ENCODE measurements at regions not wholly inside any gene's neighbourhood (a gene's known extent, or its start where the extent isn't known, plus 50 kb on each side); places are given as distances from the start of the nearest gene placed in this dataset.

DNA sequence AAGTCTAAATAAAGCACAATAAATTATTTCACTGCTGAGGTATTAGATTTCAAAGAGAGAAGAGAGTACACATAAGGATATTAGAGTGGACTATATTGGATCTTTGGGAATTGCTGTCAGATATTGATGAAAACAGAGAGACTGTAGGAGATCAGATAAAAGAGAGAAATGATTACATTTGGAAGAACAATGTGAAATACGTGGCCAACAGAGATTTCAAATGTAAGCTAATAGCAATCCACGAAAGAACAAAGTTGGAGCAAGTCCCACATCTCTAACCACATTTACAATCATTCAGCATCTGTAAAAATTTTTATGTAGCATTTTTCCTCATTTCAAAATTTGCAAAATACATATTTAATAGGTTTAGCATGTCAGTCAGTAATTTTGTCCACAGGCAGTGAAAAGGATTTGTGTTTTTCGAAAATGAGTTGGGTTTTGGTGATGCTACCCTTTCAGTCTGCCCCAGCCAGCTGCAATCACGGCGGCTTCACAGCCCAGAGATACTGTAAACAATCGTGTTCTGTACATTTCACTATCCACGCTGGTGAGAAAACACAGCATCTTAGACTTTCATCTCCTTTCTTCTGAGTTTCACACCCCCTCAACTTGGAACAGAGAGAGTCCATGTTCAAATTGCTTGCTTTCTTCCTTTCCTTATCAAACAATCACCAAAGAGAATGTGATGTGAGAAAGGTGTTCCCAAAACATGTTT is 209.1 kb upstream of the LYPLAL1 start:
- H3K4me1 ChIP-seq (ENCODE audit: control insufficient read depth, insufficient read depth, low read length): no peaks in the 10 kb centered on the region
- H3K36me3 ChIP-seq (ENCODE audit: control insufficient read depth, insufficient read depth, low read length): no peaks in the 10 kb centered on the region
- H3K27ac ChIP-seq (ENCODE audit: low read depth, low read length): no peak overlapping the region
- no peak overlapping the region for H3K9ac ChIP-seq (ENCODE audit: low read length)
- no peaks in the 10 kb centered on the region for H3K27me3 ChIP-seq (ENCODE audit: control insufficient read depth, insufficient read depth, low read length)
- no peak overlapping the region for H3K4me3 ChIP-seq (ENCODE audit: low read depth, low read length)
- H3K9me3 ChIP-seq (ENCODE audit: control insufficient read depth, insufficient read depth, low read depth, low read length): no peaks in the 10 kb centered on the region

DNA sequence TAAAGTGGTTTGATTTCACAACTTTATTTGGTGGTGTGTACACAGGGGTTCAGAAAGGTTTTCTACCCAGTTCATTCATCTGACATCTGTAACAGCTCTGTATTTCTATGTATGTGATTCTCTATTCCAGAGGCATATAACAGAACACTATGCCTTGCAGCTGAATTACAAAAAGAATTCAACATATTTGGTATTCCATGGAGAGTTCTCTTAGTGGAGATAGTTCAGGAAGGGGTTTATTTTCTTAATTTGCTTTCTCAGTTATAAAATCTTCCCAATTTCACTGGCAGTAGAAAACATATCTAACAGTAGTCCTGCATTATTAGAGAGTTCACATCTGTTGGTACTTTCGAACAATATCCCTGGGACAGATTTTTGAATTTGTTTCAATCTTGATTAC is 207.9 kb upstream of the LYPLAL1 start:
- Histone ChIP-seq H3K27ac (ENCODE audit: low read depth, low read length) (no peak overlapping the region), H3K9me3 (ENCODE audit: control insufficient read depth, insufficient read depth, low read depth, low read length) (no peaks in the 10 kb centered on the region), H3K4me1 (ENCODE audit: control insufficient read depth, insufficient read depth, low read length) (no peaks in the 10 kb centered on the region), H3K4me3 (ENCODE audit: low read depth, low read length) (no peak overlapping the region), H3K9ac (ENCODE audit: low read length) (no peak overlapping the region), H3K36me3 (ENCODE audit: control insufficient read depth, insufficient read depth, low read length) (no peaks in the 10 kb centered on the region), H3K27me3 (ENCODE audit: control insufficient read depth, insufficient read depth, low read length) (no peaks in the 10 kb centered on the region)

DNA sequence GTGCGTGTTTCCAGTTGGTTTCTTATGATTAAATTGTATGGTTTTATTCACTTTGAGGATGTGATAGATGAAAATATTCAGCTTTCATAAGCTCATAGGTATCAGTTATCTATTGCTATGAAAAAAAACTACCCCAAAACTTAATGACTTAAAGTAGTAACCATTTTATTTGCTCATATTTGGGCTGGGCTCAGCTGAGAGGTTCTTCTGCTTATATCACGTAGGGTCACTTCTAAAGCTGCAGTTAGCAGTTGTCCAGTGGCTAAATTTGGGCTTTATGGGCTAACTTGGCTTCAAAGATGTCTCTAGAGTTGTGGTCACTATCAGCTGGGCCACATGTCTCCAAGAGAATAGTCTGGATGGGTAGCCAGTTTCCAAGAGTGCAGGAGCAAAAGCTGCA is 206.4 kb upstream of the LYPLAL1 start:
- no peaks in the 10 kb centered on the region for H3K36me3 ChIP-seq (ENCODE audit: control insufficient read depth, insufficient read depth, low read length)
- no peak overlapping the region for H3K27ac ChIP-seq (ENCODE audit: low read depth, low read length)
- H3K27me3 ChIP-seq (ENCODE audit: control insufficient read depth, insufficient read depth, low read length): no peaks in the 10 kb centered on the region
- H3K9ac ChIP-seq (ENCODE audit: low read length): no peak overlapping the region
- H3K4me3 ChIP-seq (ENCODE audit: low read depth, low read length): no peak overlapping the region
- peaks cover 5% of the 10 kb centered on the region for H3K9me3 ChIP-seq (ENCODE audit: control insufficient read depth, insufficient read depth, low read depth, low read length)
- no peaks in the 10 kb centered on the region for H3K4me1 ChIP-seq (ENCODE audit: control insufficient read depth, insufficient read depth, low read length)

DNA sequence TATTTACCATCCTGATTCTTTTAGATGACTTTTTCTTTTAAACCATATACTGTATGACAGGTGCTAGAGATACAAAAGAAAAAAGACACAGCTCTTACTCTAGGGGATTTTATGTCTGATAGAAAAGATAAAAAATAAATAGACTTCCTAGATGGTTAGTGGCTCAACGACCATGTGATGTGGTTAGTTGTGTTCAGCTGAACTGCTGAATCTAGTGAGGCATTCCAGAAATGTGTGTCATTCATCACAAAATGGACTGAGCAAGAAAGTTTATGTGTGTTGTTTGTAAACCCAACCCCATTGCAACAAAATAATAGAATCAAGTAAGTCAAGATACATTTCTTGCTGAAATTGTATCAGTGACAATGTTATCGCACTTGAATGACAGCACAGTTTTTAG is 205.8 kb upstream of the LYPLAL1 start:
- Histone ChIP-seq H3K4me3 (ENCODE audit: low read depth, low read length) (no peak overlapping the region), H3K9me3 (ENCODE audit: control insufficient read depth, insufficient read depth, low read depth, low read length) (peaks cover 10% of the 10 kb centered on the region), H3K9ac (ENCODE audit: low read length) (no peak overlapping the region), H3K36me3 (ENCODE audit: control insufficient read depth, insufficient read depth, low read length) (no peaks in the 10 kb centered on the region), H3K4me1 (ENCODE audit: control insufficient read depth, insufficient read depth, low read length) (no peaks in the 10 kb centered on the region), H3K27me3 (ENCODE audit: control insufficient read depth, insufficient read depth, low read length) (no peaks in the 10 kb centered on the region), H3K27ac (ENCODE audit: low read depth, low read length) (no peak overlapping the region)

DNA sequence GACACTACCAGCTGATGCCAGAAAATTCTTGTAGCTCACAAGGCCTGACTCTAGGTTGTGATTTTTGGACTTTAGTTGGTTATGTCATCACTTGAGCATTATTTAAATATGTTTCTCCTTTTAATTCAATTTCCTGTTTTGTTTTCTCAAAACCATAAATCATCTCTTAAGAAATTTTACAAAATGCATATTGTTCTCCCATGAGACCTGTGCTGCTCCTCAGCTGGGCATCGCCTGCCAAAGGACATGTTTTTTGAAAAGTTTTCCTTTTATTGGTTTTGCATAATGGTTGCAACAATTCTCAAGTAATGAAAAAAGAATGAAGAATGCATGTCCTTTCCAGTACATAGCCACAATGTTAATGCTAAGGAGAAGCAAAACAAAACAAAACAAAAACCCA is 204.7 kb upstream of the LYPLAL1 start:
- Histone ChIP-seq H3K36me3 (ENCODE audit: control insufficient read depth, insufficient read depth, low read length) (no peaks in the 10 kb centered on the region), H3K9ac (ENCODE audit: low read length) (no peak overlapping the region), H3K27me3 (ENCODE audit: control insufficient read depth, insufficient read depth, low read length) (no peaks in the 10 kb centered on the region), H3K4me3 (ENCODE audit: low read depth, low read length) (no peak overlapping the region), H3K4me1 (ENCODE audit: control insufficient read depth, insufficient read depth, low read length) (no peaks in the 10 kb centered on the region), H3K27ac (ENCODE audit: low read depth, low read length) (no peak overlapping the region), H3K9me3 (ENCODE audit: control insufficient read depth, insufficient read depth, low read depth, low read length) (peaks cover 16% of the 10 kb centered on the region)

DNA sequence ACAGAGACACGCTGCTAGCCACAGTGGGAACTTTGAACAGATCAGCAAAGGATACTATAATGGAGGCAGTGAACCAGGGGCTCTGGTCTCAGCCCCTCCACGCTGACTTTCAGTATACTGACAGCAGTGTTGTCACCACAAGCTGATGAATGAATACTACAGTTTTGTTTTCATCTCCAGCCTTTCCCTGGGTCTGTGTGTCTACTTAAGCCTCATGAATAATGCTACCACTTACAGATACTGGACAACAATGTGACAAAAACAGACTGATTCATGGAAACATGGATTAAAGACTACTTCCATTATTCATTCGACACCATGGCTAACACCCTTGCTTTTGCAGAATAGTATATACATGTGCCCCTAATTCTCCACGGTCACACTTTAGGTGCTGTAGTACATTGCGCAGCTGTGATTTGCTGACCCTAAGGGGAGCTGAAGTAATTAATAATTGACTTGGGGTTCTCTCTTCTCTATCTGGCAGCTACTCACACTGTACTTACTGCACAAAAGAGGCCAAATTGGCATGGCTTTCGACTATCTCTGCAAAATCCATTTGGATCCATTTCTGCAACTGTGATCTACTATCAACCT is 203.2 kb upstream of the LYPLAL1 start:
- Histone ChIP-seq H3K9me3 (ENCODE audit: control insufficient read depth, insufficient read depth, low read depth, low read length) (peaks cover 16% of the 10 kb centered on the region), H3K36me3 (ENCODE audit: control insufficient read depth, insufficient read depth, low read length) (no peaks in the 10 kb centered on the region), H3K27ac (ENCODE audit: low read depth, low read length) (no peak overlapping the region), H3K4me3 (ENCODE audit: low read depth, low read length) (no peak overlapping the region), H3K27me3 (ENCODE audit: control insufficient read depth, insufficient read depth, low read length) (no peaks in the 10 kb centered on the region), H3K9ac (ENCODE audit: low read length) (no peak overlapping the region), H3K4me1 (ENCODE audit: control insufficient read depth, insufficient read depth, low read length) (no peaks in the 10 kb centered on the region)

DNA sequence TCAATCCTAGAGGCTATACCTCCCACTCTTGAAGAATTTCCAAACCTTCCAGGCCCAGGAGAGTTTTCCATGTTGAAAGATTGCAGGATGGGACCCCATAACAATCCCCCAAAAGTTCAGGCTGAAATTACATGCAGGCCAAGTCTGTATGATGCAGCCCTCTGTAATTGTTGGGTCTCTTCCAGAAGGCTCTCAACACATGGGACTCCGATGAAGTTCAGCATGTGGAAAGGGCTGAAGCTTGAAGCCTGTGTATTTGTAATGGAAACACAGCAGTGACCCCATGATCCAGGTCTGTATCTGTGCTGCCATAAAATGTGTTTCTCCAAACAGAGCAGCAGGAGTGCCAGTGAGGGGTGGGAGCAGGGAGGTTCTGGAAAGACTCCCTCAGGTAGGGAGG is 202.5 kb upstream of the LYPLAL1 start:
- no peak overlapping the region for H3K9ac ChIP-seq (ENCODE audit: low read length)
- no peak overlapping the region for H3K4me3 ChIP-seq (ENCODE audit: low read depth, low read length)
- no peaks in the 10 kb centered on the region for H3K36me3 ChIP-seq (ENCODE audit: control insufficient read depth, insufficient read depth, low read length)
- H3K27ac ChIP-seq (ENCODE audit: low read depth, low read length): no peak overlapping the region
- no peaks in the 10 kb centered on the region for H3K27me3 ChIP-seq (ENCODE audit: control insufficient read depth, insufficient read depth, low read length)
- H3K4me1 ChIP-seq (ENCODE audit: control insufficient read depth, insufficient read depth, low read length): no peaks in the 10 kb centered on the region
- peaks cover 16% of the 10 kb centered on the region for H3K9me3 ChIP-seq (ENCODE audit: control insufficient read depth, insufficient read depth, low read depth, low read length)

DNA sequence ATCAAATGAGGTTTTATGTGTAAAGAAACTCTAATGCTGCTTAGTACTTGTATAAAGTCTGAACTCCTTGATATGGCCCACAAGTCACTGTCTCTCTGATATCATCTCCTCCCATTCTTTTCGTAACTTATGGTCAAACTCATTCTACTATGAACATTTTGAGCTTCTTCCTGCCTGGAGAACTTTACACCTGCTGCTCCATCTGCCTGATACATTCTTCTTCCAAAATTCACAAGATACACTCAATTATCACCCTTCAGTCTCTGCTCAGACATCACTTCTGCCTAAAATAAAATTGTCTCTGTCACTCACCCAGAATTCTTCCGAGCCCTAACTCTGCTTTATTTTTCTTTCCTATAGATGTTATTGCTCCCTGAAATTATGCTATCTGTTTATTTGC is 192.8 kb upstream of the LYPLAL1 start:
- Histone ChIP-seq H3K9me3 (ENCODE audit: control insufficient read depth, insufficient read depth, low read depth, low read length) (no peaks in the 10 kb centered on the region), H3K4me1 (ENCODE audit: control insufficient read depth, insufficient read depth, low read length) (no peaks in the 10 kb centered on the region), H3K4me3 (ENCODE audit: low read depth, low read length) (no peak overlapping the region), H3K27me3 (ENCODE audit: control insufficient read depth, insufficient read depth, low read length) (no peaks in the 10 kb centered on the region), H3K36me3 (ENCODE audit: control insufficient read depth, insufficient read depth, low read length) (no peaks in the 10 kb centered on the region), H3K9ac (ENCODE audit: low read length) (no peak overlapping the region), H3K27ac (ENCODE audit: low read depth, low read length) (no peak overlapping the region)

DNA sequence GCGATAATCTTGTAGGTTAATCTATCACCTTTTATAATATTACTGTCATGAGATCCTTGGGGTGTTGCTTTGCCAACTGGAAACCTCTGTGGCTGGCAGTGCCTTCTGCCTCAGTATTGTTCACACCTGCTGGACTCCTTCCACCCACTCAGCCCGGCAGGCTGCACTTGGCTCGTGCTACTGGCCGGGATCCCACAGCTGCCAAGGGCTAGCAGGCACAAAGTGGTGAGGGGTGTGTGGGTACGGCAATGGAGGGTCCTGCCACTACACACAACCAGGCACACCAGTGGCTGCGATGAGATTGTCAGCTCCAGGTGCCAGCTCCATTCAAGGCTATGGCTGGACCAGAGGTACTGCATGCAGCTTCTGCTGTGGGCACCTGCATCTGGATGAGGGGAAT is 191.2 kb upstream of the LYPLAL1 start:
- no peak overlapping the region for H3K9ac ChIP-seq (ENCODE audit: low read length)

DNA sequence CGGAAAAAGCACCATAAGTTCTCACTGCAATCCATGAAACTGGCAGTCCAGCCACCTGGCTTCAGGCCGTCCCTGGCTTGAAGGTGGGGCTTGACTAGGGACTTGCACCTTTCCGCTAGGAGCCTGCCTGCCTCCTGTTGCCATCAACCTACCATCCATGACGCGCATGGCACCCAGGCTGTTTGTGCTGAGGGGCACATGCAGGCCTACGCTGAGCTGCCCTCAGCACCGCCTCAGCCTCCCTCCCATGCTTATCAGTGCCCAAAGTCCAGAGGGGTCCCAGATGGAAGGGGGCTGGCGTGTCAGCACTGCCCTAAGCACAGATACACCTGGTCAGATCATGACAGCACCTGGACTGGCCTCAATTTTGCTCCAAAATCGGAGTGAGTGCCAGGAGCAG is 190.2 kb upstream of the LYPLAL1 start:
- no peaks in the 10 kb centered on the region for H3K4me1 ChIP-seq (ENCODE audit: control insufficient read depth, insufficient read depth, low read length)
- no peak overlapping the region for H3K9ac ChIP-seq (ENCODE audit: low read length)
- H3K27ac ChIP-seq (ENCODE audit: low read depth, low read length): no peak overlapping the region
- no peaks in the 10 kb centered on the region for H3K36me3 ChIP-seq (ENCODE audit: control insufficient read depth, insufficient read depth, low read length)
- 0 out of 2 replicates have a peak, but pooled peaks cover under 1% of the 10 kb centered on the region for H3K9me3 ChIP-seq (ENCODE audit: control insufficient read depth, insufficient read depth, low read depth, low read length)
- H3K4me3 ChIP-seq (ENCODE audit: low read depth, low read length): no peak overlapping the region
- no peaks in the 10 kb centered on the region for H3K27me3 ChIP-seq (ENCODE audit: control insufficient read depth, insufficient read depth, low read length)

More for the DNA sequence above, 191.2 kb upstream of the LYPLAL1 start:
- no peaks in the 10 kb centered on the region for H3K36me3 ChIP-seq (ENCODE audit: control insufficient read depth, insufficient read depth, low read length)
- H3K4me3 ChIP-seq (ENCODE audit: low read depth, low read length): no peak overlapping the region
- no peaks in the 10 kb centered on the region for H3K27me3 ChIP-seq (ENCODE audit: control insufficient read depth, insufficient read depth, low read length)
- no peaks in the 10 kb centered on the region for H3K9me3 ChIP-seq (ENCODE audit: control insufficient read depth, insufficient read depth, low read depth, low read length)
- no peaks in the 10 kb centered on the region for H3K4me1 ChIP-seq (ENCODE audit: control insufficient read depth, insufficient read depth, low read length)
- H3K27ac ChIP-seq (ENCODE audit: low read depth, low read length): no peak overlapping the region

DNA sequence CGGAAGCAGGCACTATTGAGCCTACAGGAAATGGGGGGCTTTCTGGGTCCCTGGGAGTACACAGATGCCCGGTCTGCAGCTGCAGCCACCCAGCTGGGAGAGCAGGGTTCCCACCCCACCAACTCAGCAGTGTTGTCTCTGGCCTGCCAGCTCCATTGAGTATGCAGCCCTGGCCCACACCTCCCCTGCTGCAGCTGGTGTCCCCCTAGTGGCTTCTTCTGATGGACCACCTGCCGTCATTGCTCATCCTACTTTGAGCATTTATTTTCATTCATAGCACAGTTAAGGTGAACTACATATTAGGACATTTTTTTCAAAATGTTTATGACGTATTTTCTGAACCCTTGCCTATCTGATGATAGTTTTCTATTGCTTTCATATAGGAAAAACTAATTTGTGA is 189.8 kb upstream of the LYPLAL1 start:
- H3K27me3 ChIP-seq (ENCODE audit: control insufficient read depth, insufficient read depth, low read length): no peaks in the 10 kb centered on the region
- 0 out of 2 replicates have a peak, but pooled peaks cover 3% of the 10 kb centered on the region for H3K9me3 ChIP-seq (ENCODE audit: control insufficient read depth, insufficient read depth, low read depth, low read length)
- no peak overlapping the region for H3K9ac ChIP-seq (ENCODE audit: low read length)
- H3K27ac ChIP-seq (ENCODE audit: low read depth, low read length): no peak overlapping the region
- no peak overlapping the region for H3K4me3 ChIP-seq (ENCODE audit: low read depth, low read length)
- H3K4me1 ChIP-seq (ENCODE audit: control insufficient read depth, insufficient read depth, low read length): no peaks in the 10 kb centered on the region
- no peaks in the 10 kb centered on the region for H3K36me3 ChIP-seq (ENCODE audit: control insufficient read depth, insufficient read depth, low read length)
